ENCODE measurements at regions not wholly inside any gene's neighbourhood (a gene's known extent, or its start where the extent isn't known, plus 50 kb on each side); places are given as distances from the start of the nearest gene placed in this dataset.

- no peaks in the 10 kb centered on the region for H3K9me2 ChIP-seq (ENCODE audit: insufficient read depth)
- no peaks in the 10 kb centered on the region for H3K27me3 Mint-ChIP-seq (ENCODE audit: insufficient read depth, low read depth, poor library complexity)
- no peaks in the 10 kb centered on the region for H3F3A ChIP-seq (replicated peaks; ENCODE audit: low read depth)
- H3K36me3 ChIP-seq (ENCODE audit: insufficient read depth), result no peaks in the 10 kb centered on the region
- H3K79me2 ChIP-seq (replicated peaks; ENCODE audit: insufficient read depth), result no peaks in the 10 kb centered on the region
- H3K9me3 Mint-ChIP-seq, result peaks cover 67% of the 10 kb centered on the region
- H3K4me3 ChIP-seq, result no peak overlapping the region
- H3K27ac Mint-ChIP-seq, result no peak overlapping the region
- no peaks in the 10 kb centered on the region for H3K27me3 ChIP-seq (ENCODE audit: insufficient read depth)
- H3K4me2 ChIP-seq, result no peak overlapping the region
- no peaks in the 10 kb centered on the region for H3K4me1 Mint-ChIP-seq
- ATAC-seq (no peak), DNase-seq (ENCODE audit: low spot score) (no peak)
- H3K4me3 Mint-ChIP-seq, result no peak overlapping the region
- H2AFZ ChIP-seq, result no peak overlapping the region
- H3K27ac ChIP-seq (ENCODE audit: low read depth), result no peak overlapping the region
- no peaks in the 10 kb centered on the region for H3K4me1 ChIP-seq (ENCODE audit: insufficient read depth)
- H4K20me1 ChIP-seq (replicated peaks; ENCODE audit: insufficient read depth), result no peaks in the 10 kb centered on the region
- no peak for TF ChIP-seq STAT1 (IDR thresholded peaks at IDR 0.05; ENCODE audit: unreplicated experiment)
- TF ChIP-seq REST (IDR thresholded peaks at IDR 0.05; ENCODE audit: unreplicated experiment), result no peak
- peaks cover 3% of the 10 kb centered on the region; the same call in 1 of the 3 replicates for H3K36me3 Mint-ChIP-seq (ENCODE audit: low read depth)
These were observed 531.1 kb upstream of the SPANXN1 start for GRCh38 chrX:144716187-144716586.

- no peaks in the 10 kb centered on the region for H3K4me1 Mint-ChIP-seq
- ATAC-seq, result no peak
- Histone ChIP-seq H3K79me2 (replicated peaks; ENCODE audit: insufficient read depth) (no peaks in the 10 kb centered on the region), H3K4me2 (no peak overlapping the region), H3K9me2 (ENCODE audit: insufficient read depth) (no peaks in the 10 kb centered on the region), H3K4me3 (no peak overlapping the region), H3F3A (replicated peaks; ENCODE audit: low read depth) (no peaks in the 10 kb centered on the region), H2AFZ (no peak overlapping the region), H3K27ac (ENCODE audit: low read depth) (no peak overlapping the region), H4K20me1 (replicated peaks; ENCODE audit: insufficient read depth) (no peaks in the 10 kb centered on the region), H3K36me3 (ENCODE audit: insufficient read depth) (no peaks in the 10 kb centered on the region), H3K4me1 (ENCODE audit: insufficient read depth) (no peaks in the 10 kb centered on the region), H3K27me3 (ENCODE audit: insufficient read depth) (no peaks in the 10 kb centered on the region)
- no peak overlapping the region for H3K4me3 Mint-ChIP-seq
- H3K36me3 Mint-ChIP-seq (ENCODE audit: low read depth), result peaks cover 3% of the 10 kb centered on the region; the same call in 2 of the 3 replicates
- no peak overlapping the region for H3K27ac Mint-ChIP-seq
- no peak for DNase-seq (ENCODE audit: low spot score)
- H3K9me3 Mint-ChIP-seq, result peaks cover 73% of the 10 kb centered on the region
- no peaks in the 10 kb centered on the region for H3K27me3 Mint-ChIP-seq (ENCODE audit: insufficient read depth, low read depth, poor library complexity)
- TF ChIP-seq ZNF462 (CRISPR knock-in tag; IDR thresholded peaks at IDR 0.05) (no peak), EZH2 (IDR thresholded peaks at IDR 0.05; ENCODE audit: low read depth, unreplicated experiment) (no peak), ETS1 (IDR thresholded peaks at IDR 0.05) (no peak), POLR2AphosphoS5 (IDR thresholded peaks at IDR 0.05; ENCODE audit: low read depth) (no peak), CTCF (conservative IDR thresholded peaks at IDR 0.05; ENCODE audit: low read depth in 2 of 2) (no peak), ZNF331 (CRISPR knock-in tag; IDR thresholded peaks at IDR 0.05; ENCODE audit: low read depth) (no peak), NANOG (IDR thresholded peaks at IDR 0.05; ENCODE audit: borderline replicate concordance) (no peak), EZH2phosphoT487 (IDR thresholded peaks at IDR 0.05; ENCODE audit: unreplicated experiment) (no peak)
These were observed 529.6 kb upstream of the SPANXN1 start for GRCh38 chrX:144717682-144718081.
